SW480 (cell line): ENCODE measurements at regions not wholly inside any gene's neighbourhood (a gene's known extent, or its start where the extent isn't known, plus 50 kb on each side); places are given as distances from the start of the nearest gene placed in this dataset.
A peak's percentile ranks its signal among the peaks of the same experiment; 100 is the strongest.
"Not testable (repeated sequence)": the region's sequence is repeated elsewhere in the genome, so short reads cannot be mapped to it uniquely, and the experiment has no call there.

ENCODE experiments used
- DNase-seq: peaks from one replicate; pipeline ENCODE4 v3.0.0-alpha.2; 2016; ENCODE audit warnings: low spot score

GRCh38 chrX:47302396-47302795 lies 68.0 kb upstream of the ZNF157 start:
- DNase-seq, result no peak

GRCh38 chrX:47306471-47307023 lies 63.8 kb upstream of the ZNF157 start:
- not testable (repeated sequence) for DNase-seq

GRCh38 chrX:47311932-47312774 lies 58.2 kb upstream of the ZNF157 start:
- peak; percentile 38 for DNase-seq

GRCh38 chrX:47313056-47313455 lies 57.3 kb upstream of the ZNF157 start:
- DNase-seq, result no peak

- no peak for DNase-seq
These were observed 53.9 kb upstream of the ZNF157 start for GRCh38 chrX:47316276-47317025.
